B cell (primary cell): ENCODE measurements at regions not wholly inside any gene's neighbourhood (a gene's known extent, or its start where the extent isn't known, plus 50 kb on each side); places are given as distances from the start of the nearest gene placed in this dataset.

Source experiments
- ATAC-seq: fragments of 200-7000 bp; cut with Tn5 transposase; one replicate; pipeline ENCODE4 v1.10.0; 2021; ENCODE audit warnings: low read depth, mild to moderate bottlenecking, moderate number of reproducible peaks, moderate library complexity
- CTCF ChIA-PET: fragments of 350-600 bp; sonication (Branson Sonifier 250); formaldehyde crosslinking; loops from one replicate; lab custom pipeline; 2021; ENCODE audit warnings: antibody characterized with exemption, inconsistent platforms; lab: Charles Lee
- POLR2A ChIA-PET: fragments of 350-600 bp; sonication (Branson Sonifier 250); formaldehyde crosslinking; loops from one replicate; lab custom pipeline; 2021; ENCODE audit warnings: antibody characterized with exemption; lab: Charles Lee
- DNase-seq: peaks from one replicate; pipeline ENCODE4 v3.0.0; 2013
- H2AFZ ChIP-seq: 2 replicates; pipeline ENCODE4 v1.6.1; 2012; ENCODE audit warnings: mild to moderate bottlenecking, low read depth, low read length; ENCODE audit not compliant: insufficient read depth, poor library complexity, severe bottlenecking
- H3K27ac ChIP-seq, 2 donors: 1 replicate in 1 of 2; 2 replicates in 1 of 2; pipeline ENCODE4 v1.5.1; 2012 to 2013; ENCODE audit warnings: low read length in 2 of 2, mild to moderate bottlenecking in 2 of 2, moderate library complexity in 1 of 2
- H3K27me3 ChIP-seq, 4 experiments: fragments of 200-600 bp in 1 of 4; sonication (generic) in 1 of 4; replicated peaks in 1 of 4; 1 replicate in 2 of 4; 2 replicates in 2 of 4; pipeline versions ENCODE4 v1.6.1 to v1.7.0; 2013 to 2016; ENCODE audit warnings: low read length in 3 of 4, mild to moderate bottlenecking in 2 of 4, mixed read lengths in 1 of 4, moderate library complexity in 1 of 4; ENCODE audit not compliant: insufficient read depth in 4 of 4, control insufficient read depth in 3 of 4; ENCODE audit errors: control extremely low read depth in 1 of 4
- H3K36me3 ChIP-seq, 2 experiments: replicated peaks in 1 of 2; 1 replicate in 1 of 2; 2 replicates in 1 of 2; pipeline versions ENCODE4 v1.6.1 to v1.7.1; 2013; ENCODE audit warnings: low read length in 1 of 2; ENCODE audit not compliant: insufficient read depth in 2 of 2, control insufficient read depth in 1 of 2; ENCODE audit errors: control extremely low read depth in 1 of 2, extremely low read depth in 1 of 2
- H3K4me1 ChIP-seq, 2 donors: fragments of 200-600 bp in 1 of 2; sonication (generic) in 1 of 2; 1 replicate in 1 of 2; 2 replicates in 1 of 2; pipeline versions ENCODE4 v1.5.1 to v1.6.1; 2013 to 2017; ENCODE audit warnings: low read length in 2 of 2; ENCODE audit not compliant: control insufficient read depth in 2 of 2, insufficient read depth in 2 of 2
- H3K4me2 ChIP-seq: replicated peaks from 2 replicates; pipeline ENCODE3; 2012; ENCODE audit warnings: mild to moderate bottlenecking, low read depth, low read length; ENCODE audit not compliant: poor library complexity, severe bottlenecking
- H3K4me3 ChIP-seq, 5 experiments: fragments of 200-600 bp in 1 of 5; sonication (generic) in 1 of 5; 1 replicate in 3 of 5; 2 replicates in 2 of 5; pipeline versions ENCODE4 v1.5.1 to v1.7.0; 2011 to 2016; ENCODE audit warnings: low read length in 4 of 5, mild to moderate bottlenecking in 4 of 5, low read depth in 2 of 5, control low read depth in 1 of 5, moderate library complexity in 1 of 5; ENCODE audit not compliant: insufficient read depth in 1 of 5; ENCODE audit errors: control extremely low read depth in 1 of 5, extremely low read depth in 1 of 5
- H3K79me2 ChIP-seq: fragments of 200-600 bp; sonication (generic); one replicate; pipeline ENCODE4 v1.6.0; 2016; ENCODE audit warnings: low read length; ENCODE audit not compliant: control insufficient read depth, insufficient read depth
- H3K9ac ChIP-seq: fragments of 200-600 bp; sonication (generic); 2 replicates; pipeline ENCODE4 v1.6.1; 2017; ENCODE audit warnings: mild to moderate bottlenecking, low read length, moderate library complexity
- H3K9me3 ChIP-seq, 3 donors: one replicate each; pipeline versions ENCODE4 v1.6.1 to v1.7.1; 2013; ENCODE audit warnings: low read length in 2 of 3; ENCODE audit not compliant: control insufficient read depth in 2 of 3, insufficient read depth in 1 of 3; ENCODE audit errors: control extremely low read depth in 1 of 3
- H4K20me1 ChIP-seq: 2 replicates; pipeline ENCODE4 v1.6.0; 2012; ENCODE audit warnings: mild to moderate bottlenecking, low read length; ENCODE audit not compliant: insufficient read depth, control insufficient read depth, poor library complexity, severe bottlenecking
- H3K27ac Mint-ChIP-seq: one replicate; pipeline ENCODE4 v1.8.0; 2021; ENCODE audit warnings: mixed read lengths
- H3K27me3 Mint-ChIP-seq: one replicate; pipeline ENCODE4 v1.8.0; 2021; ENCODE audit warnings: mixed read lengths
- H3K4me1 Mint-ChIP-seq: one replicate; pipeline ENCODE4 v1.8.0; 2021; ENCODE audit warnings: mixed read lengths
- H3K4me3 Mint-ChIP-seq: one replicate; pipeline ENCODE4 v1.8.0; 2021; ENCODE audit warnings: mixed read lengths
- H3K9me3 Mint-ChIP-seq: one replicate; pipeline ENCODE4 v1.8.0; 2022; ENCODE audit warnings: mixed read lengths; ENCODE audit not compliant: insufficient read depth
- EZH2 ChIP-seq: IDR thresholded peaks from 2 replicates; pipeline ENCODE4 v1.6.1; 2012; ENCODE audit warnings: borderline replicate concordance, low read depth, mild to moderate bottlenecking, moderate library complexity, low read length; ENCODE audit not compliant: insufficient read depth, poor library complexity, severe bottlenecking
- WGBS: methylation state at CpG from one replicate; pipeline ENCODE4 v1.1.5; 2013; ENCODE audit warnings: missing lambda C conversion rate; ENCODE audit not compliant: insufficient coverage; 5-methylcytosine and 5-hydroxymethylcytosine counted together
- intact Hi-C: fragments of 100-400 bp; cut with micrococcal nuclease; formaldehyde crosslinking; loops from one replicate; pipeline ENCODE4 v1.10.0; 2022
- TF ChIP-seq, protein P1 (sequence below): fragments of 200-600 bp; IDR thresholded peaks from one replicate; pipeline ENCODE4 v1.8.0; 2022; ENCODE audit warnings: antibody characterized with exemption, mild to moderate bottlenecking

DNA sequence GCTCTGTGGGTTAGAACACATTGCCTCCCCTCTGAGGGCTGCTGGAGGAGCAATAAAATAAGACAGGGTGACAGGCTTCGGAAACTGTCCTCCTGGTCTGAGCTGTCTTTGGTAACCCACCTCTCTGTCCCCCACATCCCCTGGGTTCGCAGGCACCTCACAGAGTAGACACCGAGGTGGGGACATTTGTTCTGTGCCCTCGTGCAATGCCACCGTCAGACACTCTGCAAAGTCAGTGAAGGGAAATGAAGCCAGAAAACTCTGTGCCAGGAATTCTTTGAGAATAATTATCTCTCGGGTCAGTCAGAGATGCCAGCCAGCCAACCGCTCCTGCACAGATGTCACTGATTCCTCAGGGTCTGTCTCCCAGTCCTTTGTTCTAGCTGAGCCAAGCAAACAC lies 493.6 kb downstream of the FOXO1 start:
- Histone ChIP-seq H3K9me3 (peaks cover 0 to 8% (median 0%) of the 10 kb centered on the region in 3 donors), H3K36me3 (no peaks in the 10 kb centered on the region), H3K79me2 (no peaks in the 10 kb centered on the region), H3K27ac (no peak overlapping the region), H3K4me2 (no peak overlapping the region), H3K4me3 (no peak overlapping the region), H4K20me1 (no peaks in the 10 kb centered on the region), H3K9ac (no peak overlapping the region), H3K27me3 (peaks cover 0 to 13% (median 5%) of the 10 kb centered on the region in 4 experiments), H3K4me1 (peaks cover 6% of the 10 kb centered on the region in 2 donors), H2AFZ (no peak overlapping the region)
- no peak overlapping the region for H3K27ac Mint-ChIP-seq
- POLR2A ChIA-PET: no interaction called here
- WGBS: 96% methylated on average over 7 of the region's 7 CpGs
- no peak for ATAC-seq
- peaks cover 18% of the 10 kb centered on the region for H3K27me3 Mint-ChIP-seq
- no peak for TF ChIP-seq EZH2
- TF ChIP-seq, protein P1, sequence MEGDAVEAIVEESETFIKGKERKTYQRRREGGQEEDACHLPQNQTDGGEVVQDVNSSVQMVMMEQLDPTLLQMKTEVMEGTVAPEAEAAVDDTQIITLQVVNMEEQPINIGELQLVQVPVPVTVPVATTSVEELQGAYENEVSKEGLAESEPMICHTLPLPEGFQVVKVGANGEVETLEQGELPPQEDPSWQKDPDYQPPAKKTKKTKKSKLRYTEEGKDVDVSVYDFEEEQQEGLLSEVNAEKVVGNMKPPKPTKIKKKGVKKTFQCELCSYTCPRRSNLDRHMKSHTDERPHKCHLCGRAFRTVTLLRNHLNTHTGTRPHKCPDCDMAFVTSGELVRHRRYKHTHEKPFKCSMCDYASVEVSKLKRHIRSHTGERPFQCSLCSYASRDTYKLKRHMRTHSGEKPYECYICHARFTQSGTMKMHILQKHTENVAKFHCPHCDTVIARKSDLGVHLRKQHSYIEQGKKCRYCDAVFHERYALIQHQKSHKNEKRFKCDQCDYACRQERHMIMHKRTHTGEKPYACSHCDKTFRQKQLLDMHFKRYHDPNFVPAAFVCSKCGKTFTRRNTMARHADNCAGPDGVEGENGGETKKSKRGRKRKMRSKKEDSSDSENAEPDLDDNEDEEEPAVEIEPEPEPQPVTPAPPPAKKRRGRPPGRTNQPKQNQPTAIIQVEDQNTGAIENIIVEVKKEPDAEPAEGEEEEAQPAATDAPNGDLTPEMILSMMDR: no peak
- CTCF ChIA-PET: no interaction called here
- H3K4me3 Mint-ChIP-seq: no peak overlapping the region
- peaks cover 2% of the 10 kb centered on the region for H3K9me3 Mint-ChIP-seq
- no peak for DNase-seq
- intact Hi-C loops: no loop called here
- H3K4me1 Mint-ChIP-seq: no peaks in the 10 kb centered on the region

DNA sequence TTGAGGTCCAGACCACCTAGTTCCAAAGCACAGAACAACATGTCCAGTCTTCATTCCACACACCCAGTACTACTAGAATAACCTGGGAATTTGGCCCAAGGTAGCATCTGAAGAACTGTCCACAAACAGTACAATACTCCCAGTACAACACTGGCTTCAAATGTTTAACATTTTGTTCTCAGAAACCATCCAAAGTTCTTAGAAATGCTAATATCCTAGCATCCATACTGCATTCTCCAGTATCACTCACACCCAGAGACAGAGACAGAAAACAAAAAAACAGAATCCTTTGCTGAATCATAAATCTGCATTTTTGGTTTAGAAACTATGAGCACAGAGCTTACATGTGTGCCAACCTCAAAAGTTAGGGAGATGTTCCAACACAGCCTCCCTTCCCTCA lies 490.8 kb downstream of the FOXO1 start:
- Histone ChIP-seq H3K4me2 (no peak overlapping the region), H3K27me3 (peaks cover 0 to 13% (median 5%) of the 10 kb centered on the region in 4 experiments), H3K9me3 (peaks cover 0 to 8% (median 0%) of the 10 kb centered on the region in 3 donors), H3K36me3 (no peaks in the 10 kb centered on the region), H3K4me3 (no peak overlapping the region), H3K4me1 (peaks cover 6% of the 10 kb centered on the region in 2 donors), H4K20me1 (no peaks in the 10 kb centered on the region), H3K27ac (no peak overlapping the region), H3K79me2 (no peaks in the 10 kb centered on the region), H2AFZ (no peak overlapping the region), H3K9ac (no peak overlapping the region)
- Mint-ChIP-seq H3K27ac (no peak overlapping the region), H3K27me3 (peaks cover 9% of the 10 kb centered on the region), H3K4me3 (no peak overlapping the region), H3K9me3 (peaks cover 2% of the 10 kb centered on the region), H3K4me1 (no peaks in the 10 kb centered on the region)
- intact Hi-C loops: no loop called here
- POLR2A ChIA-PET: no interaction called here
- TF ChIP-seq EZH2: no peak
- TF ChIP-seq, protein P1: no peak
- ATAC-seq (no peak), DNase-seq (no peak)
- CTCF ChIA-PET: interaction anchor here (0.7 kb wide), 1 partner anchor 17 kb away, joined by 3 read pairs; no protein-coding TSS in a partner anchor
